ENCODE measurements at regions not wholly inside any gene's neighbourhood (a gene's known extent, or its start where the extent isn't known, plus 50 kb on each side); places are given as distances from the start of the nearest gene placed in this dataset.
A peak's percentile ranks its signal among the peaks of the same experiment; 100 is the strongest.
"Not testable (repeated sequence)": the region's sequence is repeated elsewhere in the genome, so short reads cannot be mapped to it uniquely, and the experiment has no call there.

GRCh38 chr7:6882321-6882721 lies 56.2 kb upstream of the CCZ1B start:
- DNase-seq (ENCODE audit: low read depth), result not testable (repeated sequence)

- DNase-seq (ENCODE audit: low read depth), result not testable (repeated sequence)
These were observed 57.7 kb upstream of the CCZ1B start for GRCh38 chr7:6883756-6884155.

- no peak for DNase-seq (ENCODE audit: low read depth)
These were observed 60.1 kb upstream of the CCZ1B start for GRCh38 chr7:6886198-6886597.

GRCh38 chr7:6888267-6889045 lies 62.4 kb upstream of the CCZ1B start:
- not testable (repeated sequence) for DNase-seq (ENCODE audit: low read depth)

- DNase-seq (ENCODE audit: low read depth), result no peak
These were observed 63.3 kb upstream of the CCZ1B start for GRCh38 chr7:6889252-6889812.

- not testable (repeated sequence) for DNase-seq (ENCODE audit: low read depth)
These were observed 76.0 kb upstream of the CCZ1B start for GRCh38 chr7:6902097-6902518.

- DNase-seq (ENCODE audit: low read depth), result not testable (repeated sequence)
These were observed 77.2 kb upstream of the CCZ1B start for GRCh38 chr7:6903289-6903688.

- not testable (repeated sequence) for DNase-seq (ENCODE audit: low read depth)
These were observed 77.7 kb upstream of the CCZ1B start for GRCh38 chr7:6903792-6904191.

GRCh38 chr7:6917258-6917657 lies 91.2 kb upstream of the CCZ1B start:
- DNase-seq (ENCODE audit: low read depth), result no peak

GRCh38 chr7:6919169-6919568 lies 93.1 kb upstream of the CCZ1B start:
- not testable (repeated sequence) for DNase-seq (ENCODE audit: low read depth)

- DNase-seq (ENCODE audit: low read depth), result not testable (repeated sequence)
These were observed 98.4 kb upstream of the CCZ1B start for GRCh38 chr7:6924523-6924922.

- not testable (repeated sequence) for DNase-seq (ENCODE audit: low read depth)
These were observed 100.4 kb upstream of the CCZ1B start for GRCh38 chr7:6926193-6927174.

GRCh38 chr7:6927643-6928042 lies 101.6 kb upstream of the CCZ1B start:
- DNase-seq (ENCODE audit: low read depth), result not testable (repeated sequence)

GRCh38 chr7:6929588-6929987 lies 103.5 kb upstream of the CCZ1B start:
- DNase-seq (ENCODE audit: low read depth), result not testable (repeated sequence)

- DNase-seq (ENCODE audit: low read depth), result not testable (repeated sequence)
These were observed 104.1 kb upstream of the CCZ1B start for GRCh38 chr7:6930081-6930635.

GRCh38 chr7:6930787-6931186 lies 104.7 kb upstream of the CCZ1B start:
- DNase-seq (ENCODE audit: low read depth), result peak; percentile 28

- DNase-seq (ENCODE audit: low read depth), result not testable (repeated sequence)
These were observed 105.4 kb upstream of the CCZ1B start for GRCh38 chr7:6931456-6931855.

GRCh38 chr7:6933954-6934632 lies 108.0 kb upstream of the CCZ1B start:
- DNase-seq (ENCODE audit: low read depth), result not testable (repeated sequence)

- no peak for DNase-seq (ENCODE audit: low read depth)
These were observed 108.9 kb upstream of the CCZ1B start for GRCh38 chr7:6934981-6935380.

GRCh38 chr7:6936626-6937025 lies 110.6 kb upstream of the CCZ1B start:
- DNase-seq (ENCODE audit: low read depth), result not testable (repeated sequence)

GRCh38 chr7:6937746-6938145 lies 111.7 kb upstream of the CCZ1B start:
- not testable (repeated sequence) for DNase-seq (ENCODE audit: low read depth)
